PC-9 (cell line): ENCODE measurements at regions not wholly inside any gene's neighbourhood (a gene's known extent, or its start where the extent isn't known, plus 50 kb on each side); places are given as distances from the start of the nearest gene placed in this dataset.

Experiments used
- BruUV-seq: library from RNA; stranded (reverse); fragments of 400-500 nt; replicated peaks from 2 replicates; lab custom pipeline; 2021; lab: Mats Ljungman, UMichigan
- CTCF ChIA-PET: fragments of 300-600 bp; sonication (Branson Sonifier 250); formaldehyde crosslinking; loops from one replicate; lab custom pipeline; 2022; ENCODE audit warnings: antibody characterized with exemption; lab: Charles Lee
- POLR2A ChIA-PET: fragments of 300-600 bp; sonication (Branson Sonifier 250); formaldehyde crosslinking; loops from one replicate; lab custom pipeline; 2022; ENCODE audit warnings: antibody characterized with exemption; ENCODE audit not compliant: unreplicated experiment; lab: Charles Lee
- DNase-seq, 2 experiments: peaks; one replicate each; pipeline versions ENCODE4 v3.0.0 to v3.0.0-alpha.2; 2015 to 2022; ENCODE audit warnings: mixed read lengths in 1 of 2
- H2AFZ ChIP-seq: fragments of 200-600 bp; sonication (generic); 2 replicates; pipeline ENCODE4 v1.8.1; 2017; ENCODE audit warnings: antibody characterized with exemption
- H3F3A ChIP-seq: fragments of 200-600 bp; sonication (generic); 2 replicates; pipeline ENCODE4 v1.8.1; 2017; ENCODE audit warnings: antibody characterized with exemption, mild to moderate bottlenecking, low read depth; ENCODE audit not compliant: insufficient read depth
- H3K27ac ChIP-seq: fragments of 200-600 bp; sonication (generic); 2 replicates; pipeline ENCODE4 v1.6.1; 2016; ENCODE audit warnings: mixed run types
- H3K27me3 ChIP-seq: fragments of 200-600 bp; sonication (generic); 2 replicates; pipeline ENCODE4 v1.6.1; 2016; ENCODE audit warnings: low read depth, mixed run types; ENCODE audit not compliant: insufficient read depth
- H3K36me3 ChIP-seq: fragments of 200-600 bp; sonication (generic); 2 replicates; pipeline ENCODE4 v1.6.1; 2016; ENCODE audit warnings: low read depth, mixed run types
- H3K4me1 ChIP-seq: fragments of 200-600 bp; sonication (generic); replicated peaks from 2 replicates; pipeline ENCODE4 v1.6.1; 2016; ENCODE audit warnings: mixed run types; ENCODE audit not compliant: insufficient read depth
- H3K4me2 ChIP-seq: fragments of 200-600 bp; sonication (generic); 2 replicates; pipeline ENCODE4 v1.6.1; 2017; ENCODE audit warnings: mixed run types
- H3K4me3 ChIP-seq: fragments of 200-600 bp; sonication (generic); 2 replicates; pipeline ENCODE4 v1.6.1; 2016; ENCODE audit warnings: mixed run types
- H3K79me2 ChIP-seq: fragments of 200-600 bp; sonication (generic); 2 replicates; pipeline ENCODE4 v1.6.1; 2017; ENCODE audit warnings: low read depth, mixed run types
- H3K9me2 ChIP-seq: fragments of 200-600 bp; sonication (generic); 2 replicates; pipeline ENCODE4 v1.8.1; 2017; ENCODE audit warnings: mild to moderate bottlenecking; ENCODE audit not compliant: insufficient read depth
- H3K9me3 ChIP-seq: fragments of 200-600 bp; sonication (generic); 2 replicates; pipeline ENCODE4 v1.8.1; 2016; ENCODE audit warnings: low read depth; ENCODE audit not compliant: insufficient read depth
- H4K20me1 ChIP-seq: fragments of 200-600 bp; sonication (generic); 2 replicates; pipeline ENCODE4 v1.8.1; 2017; ENCODE audit not compliant: insufficient read depth
- EZH2 ChIP-seq: fragments of 200-600 bp; sonication (generic); IDR thresholded peaks from 2 replicates; pipeline ENCODE4 v1.8.0; 2017; ENCODE audit warnings: antibody characterized with exemption, low read depth
- intact Hi-C: fragments of 100-400 bp; cut with micrococcal nuclease; formaldehyde crosslinking; loops from one replicate; pipeline ENCODE4 v1.10.0; 2022; ENCODE audit not compliant: unreplicated experiment
- TF ChIP-seq, protein P1 (sequence below): fragments of 200-600 bp; sonication (generic); conservative IDR thresholded peaks from 2 replicates; pipeline ENCODE4 v1.6.1; 2017; ENCODE audit warnings: mixed run types, antibody characterized with exemption, mild to moderate bottlenecking, moderate library complexity

- no peaks in the 10 kb centered on the region for H3K4me1 ChIP-seq
- no peak overlapping the region for H3K4me2 ChIP-seq
- intact Hi-C loops, result no loop called here
- no peak overlapping the region for H2AFZ ChIP-seq
- no peaks in the 10 kb centered on the region for H3K9me2 ChIP-seq
- H3K27ac ChIP-seq, result no peak overlapping the region
- BruUV-seq, result no TSS peak
- no peaks in the 10 kb centered on the region for H4K20me1 ChIP-seq
- H3K27me3 ChIP-seq, result no peaks in the 10 kb centered on the region
- no peaks in the 10 kb centered on the region for H3K9me3 ChIP-seq
- H3F3A ChIP-seq, result no peaks in the 10 kb centered on the region
- CTCF ChIA-PET, result no interaction called here
- H3K4me3 ChIP-seq, result no peak overlapping the region
- TF ChIP-seq, protein P1, sequence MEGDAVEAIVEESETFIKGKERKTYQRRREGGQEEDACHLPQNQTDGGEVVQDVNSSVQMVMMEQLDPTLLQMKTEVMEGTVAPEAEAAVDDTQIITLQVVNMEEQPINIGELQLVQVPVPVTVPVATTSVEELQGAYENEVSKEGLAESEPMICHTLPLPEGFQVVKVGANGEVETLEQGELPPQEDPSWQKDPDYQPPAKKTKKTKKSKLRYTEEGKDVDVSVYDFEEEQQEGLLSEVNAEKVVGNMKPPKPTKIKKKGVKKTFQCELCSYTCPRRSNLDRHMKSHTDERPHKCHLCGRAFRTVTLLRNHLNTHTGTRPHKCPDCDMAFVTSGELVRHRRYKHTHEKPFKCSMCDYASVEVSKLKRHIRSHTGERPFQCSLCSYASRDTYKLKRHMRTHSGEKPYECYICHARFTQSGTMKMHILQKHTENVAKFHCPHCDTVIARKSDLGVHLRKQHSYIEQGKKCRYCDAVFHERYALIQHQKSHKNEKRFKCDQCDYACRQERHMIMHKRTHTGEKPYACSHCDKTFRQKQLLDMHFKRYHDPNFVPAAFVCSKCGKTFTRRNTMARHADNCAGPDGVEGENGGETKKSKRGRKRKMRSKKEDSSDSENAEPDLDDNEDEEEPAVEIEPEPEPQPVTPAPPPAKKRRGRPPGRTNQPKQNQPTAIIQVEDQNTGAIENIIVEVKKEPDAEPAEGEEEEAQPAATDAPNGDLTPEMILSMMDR, result no peak
- TF ChIP-seq EZH2, result no peak
- DNase-seq, result no peak
- H3K36me3 ChIP-seq, result no peaks in the 10 kb centered on the region
- POLR2A ChIA-PET, result no interaction called here
- H3K79me2 ChIP-seq, result no peaks in the 10 kb centered on the region
These were observed 1143.5 kb upstream of the CELF4 start for GRCh38 chr18:38709122-38709521.

DNA sequence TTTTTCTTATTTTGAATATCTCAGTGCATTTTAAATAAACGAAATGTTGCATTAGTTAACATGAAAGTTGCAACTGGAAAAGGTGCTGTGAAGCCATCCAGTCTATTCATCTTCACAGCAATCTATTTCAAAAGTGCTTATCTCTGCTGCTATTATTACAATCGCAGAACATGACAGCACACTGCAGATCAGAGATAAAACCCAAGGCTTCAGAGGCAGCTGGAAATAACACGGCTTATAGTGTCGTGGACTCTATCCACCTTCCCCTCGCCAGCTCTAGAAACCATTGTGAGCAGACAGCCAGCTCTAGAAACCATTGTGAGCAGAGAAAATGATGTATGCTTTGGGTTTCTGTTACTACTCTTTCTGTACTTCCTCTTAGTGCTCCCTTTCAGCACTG, 1140.8 kb upstream of the CELF4 start:
- CTCF ChIA-PET, result no interaction called here
- no TSS peak for BruUV-seq
- intact Hi-C loops, result no loop called here

GRCh38 chr18:38698088-38698487, 1132.5 kb upstream of the CELF4 start:
- Histone ChIP-seq H2AFZ (no peak overlapping the region), H3K27me3 (no peaks in the 10 kb centered on the region), H3K9me3 (no peaks in the 10 kb centered on the region), H3K4me1 (no peaks in the 10 kb centered on the region), H3F3A (no peaks in the 10 kb centered on the region), H3K4me2 (no peak overlapping the region), H3K27ac (no peak overlapping the region), H3K79me2 (no peaks in the 10 kb centered on the region), H3K4me3 (no peak overlapping the region), H3K9me2 (no peaks in the 10 kb centered on the region), H3K36me3 (no peaks in the 10 kb centered on the region), H4K20me1 (no peaks in the 10 kb centered on the region)
- no peak for DNase-seq
- intact Hi-C loops, result no loop called here
- no peak for TF ChIP-seq EZH2
- TF ChIP-seq, protein P1, result no peak
- ChIA-PET CTCF (no interaction called here), POLR2A (no interaction called here)
- BruUV-seq, result no TSS peak

More for the DNA sequence above, 1140.8 kb upstream of the CELF4 start:
- Histone ChIP-seq H3K27me3 (no peaks in the 10 kb centered on the region), H3K27ac (no peak overlapping the region), H4K20me1 (no peaks in the 10 kb centered on the region), H2AFZ (no peak overlapping the region), H3F3A (no peaks in the 10 kb centered on the region), H3K79me2 (no peaks in the 10 kb centered on the region), H3K4me1 (no peaks in the 10 kb centered on the region), H3K9me3 (no peaks in the 10 kb centered on the region), H3K4me2 (no peak overlapping the region), H3K9me2 (no peaks in the 10 kb centered on the region), H3K36me3 (no peaks in the 10 kb centered on the region), H3K4me3 (no peak overlapping the region)
- TF ChIP-seq, protein P1, result no peak
- TF ChIP-seq EZH2, result no peak
- POLR2A ChIA-PET, result no interaction called here
- no peak for DNase-seq
